Activated CD8-positive, alpha-beta memory T cell treated with anti-CD3 and anti-CD28 coated beads, Interleukin-2, amount 10 ng/mL, durations not matched to agents 7 days and 5 days (primary cell): ENCODE measurements at regions not wholly inside any gene's neighbourhood (a gene's known extent, or its start where the extent isn't known, plus 50 kb on each side); places are given as distances from the start of the nearest gene placed in this dataset.
"Not testable (repeated sequence)": the region's sequence is repeated elsewhere in the genome, so short reads cannot be mapped to it uniquely, and the experiment has no call there.

Experiments
- ATAC-seq: fragments of 150-1000 bp; cut with Tn5 transposase; one replicate; pipeline ENCODE4 v1.10.0; 2021; ENCODE audit warnings: moderate library complexity
- CTCF ChIA-PET: fragments of 350-600 bp; sonication (Branson Sonifier 250); formaldehyde crosslinking; loops from one replicate; lab custom pipeline; 2021; ENCODE audit warnings: antibody characterized with exemption; lab: Charles Lee
- DNase-seq: peaks from one replicate; pipeline ENCODE4 v3.0.0-alpha.2; 2020
- H3K27ac Mint-ChIP-seq: one replicate; pipeline ENCODE4 v1.8.0; 2021; ENCODE audit warnings: mild to moderate bottlenecking, mixed read lengths
- H3K27me3 Mint-ChIP-seq: one replicate; pipeline ENCODE4 v1.8.0; 2021; ENCODE audit warnings: mixed read lengths
- H3K36me3 Mint-ChIP-seq: one replicate; pipeline ENCODE4 v1.8.0; 2021; ENCODE audit warnings: mild to moderate bottlenecking, mixed read lengths
- H3K4me1 Mint-ChIP-seq: one replicate; pipeline ENCODE4 v1.8.0; 2021; ENCODE audit warnings: mixed read lengths
- H3K4me3 Mint-ChIP-seq: one replicate; pipeline ENCODE4 v1.8.0; 2021; ENCODE audit warnings: mild to moderate bottlenecking, moderate library complexity, mixed read lengths
- H3K9me3 Mint-ChIP-seq: one replicate; pipeline ENCODE4 v1.8.0; 2022; ENCODE audit warnings: low read depth, mixed read lengths

DNA sequence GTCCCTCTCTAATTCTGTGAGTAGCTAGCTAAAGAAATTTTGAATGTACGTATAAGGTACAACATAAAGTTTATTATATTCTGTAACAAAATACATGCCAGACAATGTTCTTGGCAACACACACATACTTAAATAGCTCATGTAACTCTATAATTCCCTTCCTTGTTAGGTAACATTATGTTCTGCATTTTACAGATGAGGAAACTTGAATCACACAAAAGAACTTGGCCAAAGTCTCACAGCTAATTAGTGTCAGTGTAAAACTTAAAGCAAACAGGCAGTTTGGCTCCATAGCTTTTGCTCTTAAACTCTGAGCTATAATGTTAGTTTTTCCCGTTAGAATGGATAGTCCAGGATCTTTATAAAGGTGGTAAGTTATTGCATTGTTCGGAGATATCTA is 1091.8 kb upstream of the SLIT2 start:
- no peaks in the 10 kb centered on the region for H3K27me3 Mint-ChIP-seq
- no peak for ATAC-seq
- no peaks in the 10 kb centered on the region for H3K36me3 Mint-ChIP-seq
- H3K9me3 Mint-ChIP-seq = peaks cover 18% of the 10 kb centered on the region
- no peak for DNase-seq
- no peak overlapping the region for H3K4me3 Mint-ChIP-seq
- H3K4me1 Mint-ChIP-seq = no peaks in the 10 kb centered on the region
- H3K27ac Mint-ChIP-seq = no peak overlapping the region
- CTCF ChIA-PET = no interaction called here

GRCh38 chr4:19158107-19158809 is 1093.4 kb upstream of the SLIT2 start:
- no peak for DNase-seq
- no peaks in the 10 kb centered on the region for H3K36me3 Mint-ChIP-seq
- H3K27me3 Mint-ChIP-seq = no peaks in the 10 kb centered on the region
- H3K9me3 Mint-ChIP-seq = peaks cover 16% of the 10 kb centered on the region
- H3K27ac Mint-ChIP-seq = no peak overlapping the region
- no peak for ATAC-seq
- H3K4me3 Mint-ChIP-seq = no peak overlapping the region
- H3K4me1 Mint-ChIP-seq = no peaks in the 10 kb centered on the region
- CTCF ChIA-PET = no interaction called here

DNA sequence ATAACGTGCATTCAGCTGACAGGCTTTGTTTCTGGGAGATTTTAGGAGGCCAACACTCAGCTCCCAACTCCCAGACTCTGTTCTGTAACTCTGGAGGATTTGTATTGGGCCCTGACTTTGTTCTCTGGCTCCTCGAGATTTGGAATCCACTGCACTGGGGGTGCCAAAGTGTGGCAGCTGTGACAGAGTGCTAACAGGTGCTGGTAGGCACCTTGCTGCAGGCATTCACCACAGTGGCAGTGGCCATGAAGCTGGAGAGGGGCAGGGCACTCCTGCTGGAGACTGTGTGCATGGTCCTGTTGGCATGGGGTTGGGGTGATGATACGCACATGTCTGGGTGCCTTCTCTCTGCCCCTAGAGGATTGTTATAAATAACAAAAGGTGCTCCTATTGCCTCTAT is 1094.9 kb upstream of the SLIT2 start:
- no peak overlapping the region for H3K27ac Mint-ChIP-seq
- no peaks in the 10 kb centered on the region for H3K4me1 Mint-ChIP-seq
- H3K27me3 Mint-ChIP-seq = no peaks in the 10 kb centered on the region
- no peak overlapping the region for H3K4me3 Mint-ChIP-seq
- CTCF ChIA-PET = no interaction called here
- DNase-seq (no peak), ATAC-seq (no peak)
- no peaks in the 10 kb centered on the region for H3K36me3 Mint-ChIP-seq
- H3K9me3 Mint-ChIP-seq = peaks cover 11% of the 10 kb centered on the region

DNA sequence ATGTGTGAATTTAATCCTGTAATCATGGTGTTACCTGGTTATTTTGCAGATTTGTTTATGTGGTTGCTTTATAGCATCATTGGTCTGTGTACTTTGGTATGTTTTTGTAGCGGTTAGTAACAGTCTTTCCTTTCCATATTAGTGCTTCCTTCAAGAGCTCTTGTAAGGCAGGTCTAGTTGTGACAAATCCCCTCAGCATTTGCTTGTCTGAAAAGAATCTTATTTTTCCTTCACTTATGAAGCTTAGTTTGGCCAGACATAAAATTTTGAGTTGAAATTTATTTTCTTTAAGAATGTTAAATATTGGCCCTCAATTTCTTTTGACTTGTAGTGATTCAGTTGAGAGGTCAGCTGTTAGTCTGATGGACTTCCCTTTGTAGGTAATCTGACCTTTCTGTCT is 1096.1 kb upstream of the SLIT2 start:
- H3K27me3 Mint-ChIP-seq = no peaks in the 10 kb centered on the region
- CTCF ChIA-PET = no interaction called here
- peaks cover 14% of the 10 kb centered on the region for H3K9me3 Mint-ChIP-seq
- DNase-seq = no peak
- no peak for ATAC-seq
- H3K36me3 Mint-ChIP-seq = no peaks in the 10 kb centered on the region
- no peak overlapping the region for H3K27ac Mint-ChIP-seq
- no peak overlapping the region for H3K4me3 Mint-ChIP-seq
- no peaks in the 10 kb centered on the region for H3K4me1 Mint-ChIP-seq

DNA sequence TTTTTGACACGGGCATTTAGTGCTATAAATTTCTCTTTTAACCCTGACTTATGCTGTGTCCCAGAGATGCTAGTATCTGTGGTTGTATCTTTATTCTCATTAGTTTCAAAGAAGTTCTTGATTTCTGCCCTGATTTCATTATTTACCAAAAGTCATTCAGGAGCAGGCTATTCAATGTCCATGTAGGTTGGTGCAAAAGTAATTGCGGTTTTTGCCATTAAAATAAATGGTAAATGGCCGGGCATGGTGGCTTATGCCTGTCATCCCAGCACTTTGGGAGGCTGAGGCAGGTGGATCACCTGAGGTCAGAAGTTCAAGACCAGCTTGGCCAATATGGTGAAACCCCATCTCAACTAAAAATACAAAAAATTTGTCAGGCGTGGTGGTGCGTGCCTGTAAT is 1097.4 kb upstream of the SLIT2 start:
- H3K27ac Mint-ChIP-seq, ATAC-seq, H3K27me3 Mint-ChIP-seq, H3K4me3 Mint-ChIP-seq, DNase-seq, H3K36me3 Mint-ChIP-seq, H3K4me1 Mint-ChIP-seq: not testable (repeated sequence)
- CTCF ChIA-PET = interaction anchor here (0.7 kb wide), 1 partner anchor 656 kb away, joined by 3 read pairs; no protein-coding TSS in a partner anchor
- H3K9me3 Mint-ChIP-seq = peaks cover 14% of the 10 kb centered on the region

DNA sequence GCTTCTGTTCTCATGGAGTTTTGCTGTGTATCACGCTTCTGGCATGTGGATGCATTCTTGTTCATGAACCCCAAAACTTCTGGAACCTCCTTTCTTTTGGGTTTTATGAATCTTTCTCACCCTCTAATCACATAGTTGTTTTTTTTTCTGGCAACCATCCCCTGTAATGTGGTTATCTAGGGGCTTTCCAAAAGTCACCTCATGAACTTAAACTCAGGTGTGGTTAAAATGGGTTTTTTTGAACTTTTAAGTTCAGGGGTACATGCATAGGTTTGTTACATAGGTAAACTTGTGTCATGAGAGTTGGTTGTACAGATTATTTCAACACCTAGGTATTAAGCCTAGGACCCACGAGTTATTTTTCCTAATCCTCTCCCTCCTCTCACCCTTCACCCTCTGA is 1099.4 kb upstream of the SLIT2 start:
- CTCF ChIA-PET = no interaction called here
- Mint-ChIP-seq H3K4me1 (no peaks in the 10 kb centered on the region), H3K36me3 (no peaks in the 10 kb centered on the region), H3K9me3 (peaks cover 10% of the 10 kb centered on the region), H3K4me3 (no peak overlapping the region), H3K27ac (no peak overlapping the region), H3K27me3 (no peaks in the 10 kb centered on the region)
- DNase-seq (no peak), ATAC-seq (no peak)

GRCh38 chr4:19151684-19152083 is 1100.0 kb upstream of the SLIT2 start:
- H3K9me3 Mint-ChIP-seq = peaks cover 12% of the 10 kb centered on the region
- no peak overlapping the region for H3K4me3 Mint-ChIP-seq
- no peak overlapping the region for H3K27ac Mint-ChIP-seq
- no peak for ATAC-seq
- no peak for DNase-seq
- CTCF ChIA-PET = no interaction called here
- H3K4me1 Mint-ChIP-seq = no peaks in the 10 kb centered on the region
- no peaks in the 10 kb centered on the region for H3K36me3 Mint-ChIP-seq
- H3K27me3 Mint-ChIP-seq = no peaks in the 10 kb centered on the region

DNA sequence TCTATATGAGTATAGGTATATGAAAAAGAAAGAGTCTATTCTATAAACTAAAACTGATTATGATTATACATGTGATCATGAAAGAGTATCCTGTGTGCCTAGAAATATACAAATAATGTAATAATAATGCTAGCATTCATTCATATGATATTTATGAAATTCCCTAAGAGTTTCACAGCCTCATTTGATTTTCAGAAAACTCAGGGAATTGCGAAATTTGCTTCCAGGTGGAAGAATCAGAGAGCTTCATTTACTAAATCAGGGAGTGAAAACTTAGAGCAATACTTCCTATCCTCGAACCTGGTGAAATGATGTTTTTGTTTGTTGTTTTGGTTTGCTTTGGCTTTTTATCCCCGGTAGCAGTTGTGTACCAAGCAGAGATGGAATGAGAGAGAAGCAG is 1105.7 kb upstream of the SLIT2 start:
- H3K4me3 Mint-ChIP-seq = no peak overlapping the region
- H3K4me1 Mint-ChIP-seq = no peaks in the 10 kb centered on the region
- H3K27ac Mint-ChIP-seq = no peak overlapping the region
- H3K9me3 Mint-ChIP-seq = peaks cover 9% of the 10 kb centered on the region
- DNase-seq = no peak
- no peaks in the 10 kb centered on the region for H3K27me3 Mint-ChIP-seq
- CTCF ChIA-PET = no interaction called here
- H3K36me3 Mint-ChIP-seq = no peaks in the 10 kb centered on the region
- no peak for ATAC-seq

GRCh38 chr4:19135895-19136633 is 1114.5 kb upstream of the LCORL start:
- ATAC-seq (no peak), DNase-seq (no peak)
- no peaks in the 10 kb centered on the region for H3K36me3 Mint-ChIP-seq
- no peaks in the 10 kb centered on the region for H3K4me1 Mint-ChIP-seq
- no peak overlapping the region for H3K4me3 Mint-ChIP-seq
- no peaks in the 10 kb centered on the region for H3K27me3 Mint-ChIP-seq
- H3K9me3 Mint-ChIP-seq = peaks cover 6% of the 10 kb centered on the region
- no peak overlapping the region for H3K27ac Mint-ChIP-seq
- CTCF ChIA-PET = no interaction called here

- Mint-ChIP-seq H3K36me3 (no peaks in the 10 kb centered on the region), H3K27me3 (no peaks in the 10 kb centered on the region), H3K27ac (no peak overlapping the region), H3K4me1 (no peaks in the 10 kb centered on the region), H3K9me3 (peaks cover 6% of the 10 kb centered on the region), H3K4me3 (no peak overlapping the region)
- DNase-seq (no peak), ATAC-seq (no peak)
- CTCF ChIA-PET = no interaction called here
Measured at GRCh38 chr4:19134685-19135084, 1113.1 kb upstream of the LCORL start.

GRCh38 chr4:19133315-19133714 is 1111.8 kb upstream of the LCORL start:
- no peaks in the 10 kb centered on the region for H3K36me3 Mint-ChIP-seq
- H3K27me3 Mint-ChIP-seq = no peaks in the 10 kb centered on the region
- peaks cover 6% of the 10 kb centered on the region for H3K9me3 Mint-ChIP-seq
- ATAC-seq = no peak
- CTCF ChIA-PET = no interaction called here
- no peak overlapping the region for H3K27ac Mint-ChIP-seq
- no peaks in the 10 kb centered on the region for H3K4me1 Mint-ChIP-seq
- no peak for DNase-seq
- H3K4me3 Mint-ChIP-seq = no peak overlapping the region

DNA sequence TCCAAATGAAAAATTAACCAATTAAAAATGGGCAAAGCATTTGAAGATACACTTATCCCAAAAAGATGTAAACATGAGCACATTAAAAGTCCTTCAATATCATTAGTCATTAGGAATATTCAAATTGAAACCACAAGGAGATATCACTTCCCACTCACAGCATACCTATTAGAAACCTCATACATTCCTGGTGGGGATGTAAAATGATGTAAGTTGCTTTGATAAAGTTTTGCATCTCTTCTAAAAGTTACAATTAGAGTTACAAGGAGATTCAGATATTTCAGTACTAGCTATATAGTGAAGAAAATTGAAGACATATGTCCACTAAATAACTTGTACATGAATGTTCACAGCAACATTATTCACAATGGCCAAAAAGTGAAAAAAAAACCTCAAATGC is 1109.3 kb upstream of the LCORL start:
- no peak overlapping the region for H3K4me3 Mint-ChIP-seq
- no peak for ATAC-seq
- CTCF ChIA-PET = no interaction called here

DNA sequence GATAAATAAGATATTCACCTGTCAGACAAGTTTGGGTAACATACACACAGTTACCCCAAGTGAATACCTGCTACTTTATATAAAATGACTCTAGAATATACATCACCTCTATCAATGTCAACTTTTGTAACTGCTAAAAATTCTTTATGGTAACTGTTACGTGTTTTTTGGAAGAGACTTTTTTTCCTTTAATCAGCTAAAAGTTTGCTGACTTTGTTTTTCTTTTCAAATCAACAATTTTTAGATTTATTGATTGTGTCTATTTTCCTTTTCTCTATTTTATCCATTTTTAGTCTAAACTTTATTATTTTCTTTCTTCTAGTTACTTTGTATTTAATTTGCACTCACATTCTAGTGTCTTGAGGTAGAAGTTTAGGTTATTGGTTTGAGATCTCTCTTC is 1106.6 kb upstream of the LCORL start:
- Mint-ChIP-seq H3K27ac (no peak overlapping the region), H3K36me3 (no peaks in the 10 kb centered on the region), H3K27me3 (no peaks in the 10 kb centered on the region), H3K4me3 (no peak overlapping the region), H3K4me1 (no peaks in the 10 kb centered on the region), H3K9me3 (peaks cover 15% of the 10 kb centered on the region)
- no peak for ATAC-seq
- CTCF ChIA-PET = no interaction called here
- DNase-seq = no peak

More for the DNA sequence above, 1109.3 kb upstream of the LCORL start:
- H3K9me3 Mint-ChIP-seq = no peaks in the 10 kb centered on the region
- H3K36me3 Mint-ChIP-seq = no peaks in the 10 kb centered on the region
- H3K4me1 Mint-ChIP-seq = no peaks in the 10 kb centered on the region
- H3K27ac Mint-ChIP-seq = no peak overlapping the region
- no peaks in the 10 kb centered on the region for H3K27me3 Mint-ChIP-seq
- no peak for DNase-seq

DNA sequence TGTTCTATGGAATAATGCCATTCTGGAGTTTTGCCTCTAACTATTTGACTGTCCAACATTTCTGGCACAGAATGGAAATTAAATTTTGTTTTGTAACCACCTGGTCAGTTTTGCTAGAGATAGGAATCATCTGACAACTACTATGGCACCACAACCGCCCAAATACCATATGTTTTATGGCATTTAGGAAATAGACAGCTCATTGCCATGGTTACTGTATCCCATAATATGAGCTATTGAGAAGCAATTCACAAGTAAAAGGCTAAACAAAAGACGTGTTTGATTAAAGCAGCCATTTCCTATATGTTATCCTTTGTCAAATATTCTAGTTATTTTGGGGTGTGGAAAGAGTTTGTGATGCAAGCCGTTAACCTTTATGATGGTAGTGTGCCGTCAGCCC is 1105.3 kb upstream of the LCORL start:
- Mint-ChIP-seq H3K27me3 (no peaks in the 10 kb centered on the region), H3K4me3 (no peak overlapping the region), H3K4me1 (no peaks in the 10 kb centered on the region), H3K36me3 (no peaks in the 10 kb centered on the region), H3K27ac (no peak overlapping the region), H3K9me3 (peaks cover 15% of the 10 kb centered on the region)
- CTCF ChIA-PET = no interaction called here
- ATAC-seq = no peak
- DNase-seq = no peak
